Vagina (tissue), 2 donors: ENCODE measurements at regions not wholly inside any gene's neighbourhood (a gene's known extent, or its start where the extent isn't known, plus 50 kb on each side); places are given as distances from the start of the nearest gene placed in this dataset.

Experiments
- DNase-seq, 2 donors: peaks; one replicate each; pipeline ENCODE4 v3.0.0-alpha.2; 2017; ENCODE audit errors: extremely low spot score in 2 of 2
- H3K27ac ChIP-seq: fragments of 200-600 bp; sonication (generic); one replicate; pipeline ENCODE4 v1.5.1; 2019
- H3K27me3 ChIP-seq: fragments of 200-600 bp; sonication (generic); one replicate; pipeline ENCODE4 v1.5.1; 2019
- H3K36me3 ChIP-seq, 2 donors: fragments of 200-600 bp; sonication (generic); one replicate each; pipeline ENCODE4 v1.5.1; 2017 to 2019
- H3K4me1 ChIP-seq: fragments of 200-600 bp; sonication (generic); one replicate; pipeline ENCODE4 v1.5.1; 2019
- H3K4me3 ChIP-seq, 2 donors: fragments of 200-600 bp; sonication (generic); 1 replicate in 1 of 2; 2 replicates in 1 of 2; pipeline ENCODE4 v1.5.1; 2016 to 2019
- H3K9me3 ChIP-seq: fragments of 200-600 bp; sonication (generic); one replicate; pipeline ENCODE4 v1.5.1; 2019
- CTCF ChIP-seq, 3 experiments: fragments of 450-650 bp in 2 of 3; fragments of 200-600 bp in 1 of 3; sonication (generic) in 1 of 3; IDR thresholded peaks; one replicate each; pipeline ENCODE4 v1.5.1; 2017 to 2019; ENCODE audit warnings: antibody characterized with exemption in 3 of 3, mild to moderate bottlenecking in 2 of 3, moderate library complexity in 2 of 3
- POLR2A ChIP-seq, 2 donors: fragments of 450-650 bp; IDR thresholded peaks; one replicate each; pipeline ENCODE4 v1.6.1; 2017; ENCODE audit warnings: antibody characterized with exemption in 2 of 2, mild to moderate bottlenecking in 2 of 2, moderate library complexity in 2 of 2
- POLR2AphosphoS5 ChIP-seq, 2 donors: sonication (generic); formaldehyde crosslinking; IDR thresholded peaks; one replicate each; pipeline ENCODE4 v1.9.0; 2017; ENCODE audit warnings: antibody characterized with exemption in 2 of 2, mild to moderate bottlenecking in 2 of 2, low read depth in 1 of 2; ENCODE audit not compliant: insufficient read depth in 1 of 2
- intact Hi-C: fragments of 100-400 bp; cut with DNase I; formaldehyde crosslinking; loops from one replicate; pipeline ENCODE4 v1.15.1; 2023

- Histone ChIP-seq H3K4me1 (no peaks in the 10 kb centered on the region), H3K36me3 (no peaks in the 10 kb centered on the region), H3K27ac (no peak overlapping the region), H3K4me3 (no peak overlapping the region), H3K27me3 (no peaks in the 10 kb centered on the region), H3K9me3 (no peaks in the 10 kb centered on the region)
- no peak for TF ChIP-seq POLR2A (IDR thresholded peaks at IDR 0.05)
- no peak for TF ChIP-seq CTCF (IDR thresholded peaks at IDR 0.05)
- TF ChIP-seq POLR2AphosphoS5 (IDR thresholded peaks at IDR 0.05; ENCODE audit: insufficient read depth in 1 of 2, low read depth in 1 of 2) = no peak
- intact Hi-C loops = loop anchor here (10.0 kb wide), 1 partner anchor 1893 kb away; no protein-coding TSS in a partner anchor
- DNase-seq = no peak
These were observed 470.4 kb upstream of the MYT1L start for GRCh38 chr2:2801458-2801857.

GRCh38 chr2:2800697-2801096, 469.6 kb upstream of the MYT1L start:
- no peak overlapping the region for H3K4me3 ChIP-seq
- no peaks in the 10 kb centered on the region for H3K4me1 ChIP-seq
- H3K9me3 ChIP-seq = no peaks in the 10 kb centered on the region
- no peak overlapping the region for H3K27ac ChIP-seq
- H3K36me3 ChIP-seq = no peaks in the 10 kb centered on the region
- no peak for TF ChIP-seq POLR2AphosphoS5 (IDR thresholded peaks at IDR 0.05; ENCODE audit: insufficient read depth in 1 of 2, low read depth in 1 of 2)
- no peak for TF ChIP-seq POLR2A (IDR thresholded peaks at IDR 0.05)
- no peak for TF ChIP-seq CTCF (IDR thresholded peaks at IDR 0.05)
- intact Hi-C loops = loop anchor here (10.0 kb wide), 1 partner anchor 1894 kb away; no protein-coding TSS in a partner anchor
- peak; percentile 58 to 64 for DNase-seq
- no peaks in the 10 kb centered on the region for H3K27me3 ChIP-seq

DNA sequence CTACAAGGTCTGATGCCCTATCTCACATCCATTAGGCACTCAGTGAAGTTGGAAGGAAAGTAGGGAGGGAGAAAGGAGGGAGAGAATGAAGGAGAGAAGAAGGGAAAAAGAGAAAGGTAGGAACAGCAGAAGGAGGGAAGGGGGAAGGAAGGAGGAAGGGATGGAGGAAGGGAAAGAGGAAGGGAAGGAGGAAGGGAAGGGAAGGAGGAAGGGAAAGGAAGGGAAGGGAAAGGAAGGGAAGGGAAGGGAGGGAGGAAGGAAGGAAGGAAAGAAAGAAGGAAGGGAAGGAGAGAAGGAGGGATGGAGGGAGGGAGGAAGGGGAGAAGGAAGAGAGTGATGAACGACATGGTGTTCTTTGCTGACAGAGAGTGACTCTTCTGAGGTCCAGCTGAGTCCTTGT, 468.9 kb upstream of the MYT1L start:
- intact Hi-C loops = loop anchor here (10.0 kb wide), 1 partner anchor 1895 kb away; no protein-coding TSS in a partner anchor
- Histone ChIP-seq H3K4me1 (no peaks in the 10 kb centered on the region), H3K27me3 (no peaks in the 10 kb centered on the region), H3K27ac (no peak overlapping the region), H3K9me3 (no peaks in the 10 kb centered on the region), H3K4me3 (no peak overlapping the region), H3K36me3 (no peaks in the 10 kb centered on the region)
- TF ChIP-seq CTCF (IDR thresholded peaks at IDR 0.05) (no peak), POLR2A (IDR thresholded peaks at IDR 0.05) (no peak), POLR2AphosphoS5 (IDR thresholded peaks at IDR 0.05; ENCODE audit: insufficient read depth in 1 of 2, low read depth in 1 of 2) (no peak)
- DNase-seq = no peak

- no peaks in the 10 kb centered on the region for H3K4me1 ChIP-seq
- H3K36me3 ChIP-seq = no peaks in the 10 kb centered on the region
- no peaks in the 10 kb centered on the region for H3K27me3 ChIP-seq
- intact Hi-C loops = no loop called here
- TF ChIP-seq POLR2A (IDR thresholded peaks at IDR 0.05) (no peak), CTCF (IDR thresholded peaks at IDR 0.05) (no peak), POLR2AphosphoS5 (IDR thresholded peaks at IDR 0.05; ENCODE audit: insufficient read depth in 1 of 2, low read depth in 1 of 2) (no peak)
- H3K27ac ChIP-seq = no peak overlapping the region
- no peaks in the 10 kb centered on the region for H3K9me3 ChIP-seq
- peak; percentile 64 to 93 for DNase-seq
- H3K4me3 ChIP-seq = no peak overlapping the region
These were observed 468.1 kb upstream of the MYT1L start for GRCh38 chr2:2799151-2799697.

DNA sequence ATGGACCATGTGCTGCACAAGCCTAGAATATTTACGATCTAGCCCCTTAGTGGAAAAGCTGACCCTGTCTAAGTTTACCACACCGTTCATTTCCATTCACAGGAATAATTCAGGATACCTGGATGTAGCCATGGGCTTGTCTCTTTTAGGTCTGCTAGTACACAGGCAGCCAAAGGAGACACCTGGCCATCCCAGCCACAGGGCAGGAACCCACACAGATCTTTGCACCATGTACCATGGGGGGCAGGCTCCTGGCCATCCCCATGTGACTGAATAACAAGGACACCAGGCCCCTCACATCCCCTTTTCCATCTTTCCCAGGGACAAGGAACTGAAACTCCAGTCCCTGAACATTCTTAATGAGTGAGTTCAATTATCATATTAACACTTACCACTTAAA, 467.3 kb upstream of the MYT1L start:
- H3K4me1 ChIP-seq = no peaks in the 10 kb centered on the region
- H3K36me3 ChIP-seq = no peaks in the 10 kb centered on the region
- H3K27me3 ChIP-seq = no peaks in the 10 kb centered on the region
- intact Hi-C loops = no loop called here
- TF ChIP-seq POLR2A (IDR thresholded peaks at IDR 0.05) (no peak), CTCF (IDR thresholded peaks at IDR 0.05) (no peak), POLR2AphosphoS5 (IDR thresholded peaks at IDR 0.05; ENCODE audit: insufficient read depth in 1 of 2, low read depth in 1 of 2) (no peak)
- no peaks in the 10 kb centered on the region for H3K9me3 ChIP-seq
- no peak for DNase-seq
- H3K4me3 ChIP-seq = no peak overlapping the region
- H3K27ac ChIP-seq = no peak overlapping the region
